ENCODE measurements at regions not wholly inside any gene's neighbourhood (a gene's known extent, or its start where the extent isn't known, plus 50 kb on each side); places are given as distances from the start of the nearest gene placed in this dataset.

GRCh38 chr19:27689734-27690241 is 1523.2 kb downstream of the UQCRFS1 start:
- no peak for ATAC-seq
- 5% methylated on average over 4 of the region's 4 CpGs for WGBS (ENCODE audit: missing lambda C conversion rate)
- peaks cover 39% of the 10 kb centered on the region for H3K9me3 ChIP-seq
- no peak overlapping the region for H3K4me2 ChIP-seq
- POLR2A ChIA-PET, result no interaction called here
- H3K27ac ChIP-seq, result no peak overlapping the region
- TF ChIP-seq, protein P1, sequence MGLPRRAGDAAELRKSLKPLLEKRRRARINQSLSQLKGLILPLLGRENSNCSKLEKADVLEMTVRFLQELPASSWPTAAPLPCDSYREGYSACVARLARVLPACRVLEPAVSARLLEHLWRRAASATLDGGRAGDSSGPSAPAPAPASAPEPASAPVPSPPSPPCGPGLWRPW (IDR thresholded peaks at IDR 0.05), result no peak
- TF ChIP-seq PHF8 (IDR thresholded peaks at IDR 0.05; ENCODE audit: borderline replicate concordance, low read depth), result no peak
- TF ChIP-seq CHD2 (IDR thresholded peaks at IDR 0.05; ENCODE audit: low read length, partially characterized antibody), result no peak
- TF ChIP-seq RNF2 (IDR thresholded peaks at IDR 0.05; ENCODE audit: borderline replicate concordance, low read depth), result no peak
- no peak for TF ChIP-seq ZFP36 (IDR thresholded peaks at IDR 0.05; ENCODE audit: borderline replicate concordance, partially characterized antibody)
- no peak for TF ChIP-seq HOXA7 (CRISPR knock-in tag; IDR thresholded peaks at IDR 0.05)
- TF ChIP-seq CBX8 (IDR thresholded peaks at IDR 0.05), result no peak
- TF ChIP-seq SREBF2 (IDR thresholded peaks at IDR 0.05), result no peak
- no peak for TF ChIP-seq ZC3H11A (IDR thresholded peaks at IDR 0.05)
- no peaks in the 10 kb centered on the region for H3K4me1 ChIP-seq
- FAIRE-seq, result no peak
- CTCF ChIA-PET, result interaction anchor here (0.6 kb wide), 1 partner anchor 1055 kb away, joined by 3 read pairs; no protein-coding TSS in a partner anchor
- DNase-seq (ENCODE audit: low read depth in 1 of 2, low spot score in 1 of 2), result no peak
- H3K4me3 ChIP-seq, result no peak overlapping the region

- Histone ChIP-seq H3K27ac (no peak overlapping the region), H3K4me2 (no peak overlapping the region), H3K4me3 (no peak overlapping the region), H3K9me3 (peaks cover 17% of the 10 kb centered on the region; the same call in 1 of the 3 replicates), H3K4me1 (no peaks in the 10 kb centered on the region)
- ChIA-PET CTCF (interaction anchor here (1.3 kb wide), 1 partner anchor 97 kb away, joined by 3 read pairs; no protein-coding TSS in a partner anchor), POLR2A (no interaction called here)
- WGBS (ENCODE audit: missing lambda C conversion rate), result 62% methylated on average over 2 of the region's 2 CpGs
- ATAC-seq (no peak), DNase-seq (ENCODE audit: low read depth in 1 of 2, low spot score in 1 of 2) (no peak), FAIRE-seq (no peak)
- TF ChIP-seq EHMT2 (IDR thresholded peaks at IDR 0.05; ENCODE audit: low read depth) (no peak), ZNF302 (CRISPR knock-in tag; IDR thresholded peaks at IDR 0.05) (no peak), BCL3 (IDR thresholded peaks at IDR 0.05) (no peak), CHD4 (IDR thresholded peaks at IDR 0.05; ENCODE audit: borderline replicate concordance) (no peak), HOXB5 (CRISPR knock-in tag; IDR thresholded peaks at IDR 0.05) (no peak), MAZ (IDR thresholded peaks at IDR 0.05; ENCODE audit: borderline replicate concordance, low read depth, low read length) (no peak), PHF8 (IDR thresholded peaks at IDR 0.05; ENCODE audit: borderline replicate concordance, low read depth) (no peak), HOXB13 (CRISPR knock-in tag; IDR thresholded peaks at IDR 0.05; ENCODE audit: low read depth) (no peak), KDM1A (IDR thresholded peaks at IDR 0.05; ENCODE audit: low read depth) (no peak), ZFP36 (IDR thresholded peaks at IDR 0.05; ENCODE audit: borderline replicate concordance, partially characterized antibody) (no peak), CEBPB (IDR thresholded peaks at IDR 0.05) (no peak), MAX (IDR thresholded peaks at IDR 0.05) (no peak), RARB (CRISPR knock-in tag; IDR thresholded peaks at IDR 0.05) (no peak), RNF2 (IDR thresholded peaks at IDR 0.05; ENCODE audit: borderline replicate concordance, low read depth) (no peak), GATA3 (IDR thresholded peaks at IDR 0.05; ENCODE audit: borderline replicate concordance) (no peak), SREBF2 (IDR thresholded peaks at IDR 0.05) (no peak), ZC3H11A (IDR thresholded peaks at IDR 0.05) (no peak)
- TF ChIP-seq, protein P2, sequence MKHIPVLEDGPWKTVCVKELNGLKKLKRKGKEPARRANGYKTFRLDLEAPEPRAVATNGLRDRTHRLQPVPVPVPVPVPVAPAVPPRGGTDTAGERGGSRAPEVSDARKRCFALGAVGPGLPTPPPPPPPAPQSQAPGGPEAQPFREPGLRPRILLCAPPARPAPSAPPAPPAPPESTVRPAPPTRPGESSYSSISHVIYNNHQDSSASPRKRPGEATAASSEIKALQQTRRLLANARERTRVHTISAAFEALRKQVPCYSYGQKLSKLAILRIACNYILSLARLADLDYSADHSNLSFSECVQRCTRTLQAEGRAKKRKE (CRISPR knock-in tag; IDR thresholded peaks at IDR 0.05; ENCODE audit: low read depth), result no peak
- TF ChIP-seq, protein P3, sequence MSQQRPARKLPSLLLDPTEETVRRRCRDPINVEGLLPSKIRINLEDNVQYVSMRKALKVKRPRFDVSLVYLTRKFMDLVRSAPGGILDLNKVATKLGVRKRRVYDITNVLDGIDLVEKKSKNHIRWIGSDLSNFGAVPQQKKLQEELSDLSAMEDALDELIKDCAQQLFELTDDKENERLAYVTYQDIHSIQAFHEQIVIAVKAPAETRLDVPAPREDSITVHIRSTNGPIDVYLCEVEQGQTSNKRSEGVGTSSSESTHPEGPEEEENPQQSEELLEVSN (IDR thresholded peaks at IDR 0.05; ENCODE audit: borderline replicate concordance, low read depth), result no peak
- TF ChIP-seq, protein P1 (IDR thresholded peaks at IDR 0.05), result no peak
These were observed 1528.7 kb downstream of the UQCRFS1 start for GRCh38 chr19:27684293-27684692.

All from A549 (cell line).